NOMO-1 (cell line): ENCODE measurements at regions not wholly inside any gene's neighbourhood (a gene's known extent, or its start where the extent isn't known, plus 50 kb on each side); places are given as distances from the start of the nearest gene placed in this dataset.
A peak's percentile ranks its signal among the peaks of the same experiment; 100 is the strongest.
"Not testable (repeated sequence)": the region's sequence is repeated elsewhere in the genome, so short reads cannot be mapped to it uniquely, and the experiment has no call there.

Experiments used
- DNase-seq, 2 experiments: peaks; one replicate each; lab custom pipeline; 2025; ENCODE audit not compliant: unreplicated experiment in 2 of 2; lab: John Stamatoyannopoulos, UW

GRCh38 chr14:103186909-103187586, 63.8 kb downstream of the TNFAIP2 start:
- no peak for DNase-seq

GRCh38 chr14:103187911-103188310, 64.7 kb downstream of the TNFAIP2 start:
- no peak for DNase-seq

GRCh38 chr14:103188810-103189480, 65.7 kb downstream of the TNFAIP2 start:
- DNase-seq, result no peak

- DNase-seq, result no peak
Observed at GRCh38 chr14:103189481-103190470, 66.5 kb downstream of the TNFAIP2 start.

- no peak for DNase-seq
Observed at GRCh38 chr14:103190741-103191140, 67.5 kb downstream of the TNFAIP2 start.

- DNase-seq, result no peak
Observed at GRCh38 chr14:103191844-103192243, 68.6 kb downstream of the TNFAIP2 start.

GRCh38 chr14:103192246-103192840, 69.1 kb downstream of the TNFAIP2 start:
- DNase-seq, result no peak

GRCh38 chr14:103192861-103193260, 69.6 kb downstream of the TNFAIP2 start:
- DNase-seq, result not testable (repeated sequence)

- DNase-seq, result not testable (repeated sequence)
Observed at GRCh38 chr14:103193491-103193890, 70.2 kb downstream of the TNFAIP2 start.

GRCh38 chr14:103194256-103195045, 71.2 kb downstream of the TNFAIP2 start:
- DNase-seq, result peak; percentile 17 to 18

GRCh38 chr14:103195828-103196615, 72.8 kb downstream of the TNFAIP2 start:
- DNase-seq, result no peak

GRCh38 chr14:103196716-103197115, 73.5 kb downstream of the TNFAIP2 start:
- no peak for DNase-seq

- DNase-seq, result peak; percentile 32 to 70
Observed at GRCh38 chr14:103198131-103199105, 75.2 kb downstream of the TNFAIP2 start.

GRCh38 chr14:103199124-103199523, 75.9 kb downstream of the TNFAIP2 start:
- no peak for DNase-seq

GRCh38 chr14:103201801-103202200, 78.5 kb downstream of the TNFAIP2 start:
- no peak for DNase-seq

- no peak for DNase-seq
Observed at GRCh38 chr14:103204852-103205540, 81.7 kb downstream of the TNFAIP2 start.

- DNase-seq, result no peak
Observed at GRCh38 chr14:103205541-103205906, 82.3 kb downstream of the TNFAIP2 start.
